HG03378 (cell line): ENCODE measurements at regions not wholly inside any gene's neighbourhood (a gene's known extent, or its start where the extent isn't known, plus 50 kb on each side); places are given as distances from the start of the nearest gene placed in this dataset.

Experiments used
- ATAC-seq: cut with Tn5 transposase; IDR thresholded peaks from one replicate; pipeline ENCODE4 v1.9.1; 2021; ENCODE audit warnings: mild to moderate bottlenecking, moderate library complexity; ENCODE audit not compliant: unreplicated experiment

DNA sequence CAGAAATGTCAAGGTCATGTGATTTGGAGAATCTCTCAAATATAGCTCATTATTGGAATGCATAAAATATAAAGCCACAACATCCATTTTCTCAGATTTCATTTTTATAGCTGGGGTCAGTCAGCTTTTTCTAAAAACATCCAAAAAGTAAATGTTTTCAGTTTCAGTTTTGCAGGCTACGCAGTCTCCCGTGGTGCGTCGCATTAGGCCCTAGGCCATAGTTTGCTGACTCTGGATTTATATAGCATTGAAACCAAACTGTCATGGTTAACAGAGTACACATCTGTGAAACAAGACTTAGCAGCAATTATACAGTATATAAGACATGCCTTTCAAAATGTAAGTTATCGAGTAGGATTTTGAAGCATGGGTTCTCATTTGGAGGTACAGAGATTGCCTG is 140.0 kb downstream of the IRS2 start:
- peak; percentile 75 for ATAC-seq

DNA sequence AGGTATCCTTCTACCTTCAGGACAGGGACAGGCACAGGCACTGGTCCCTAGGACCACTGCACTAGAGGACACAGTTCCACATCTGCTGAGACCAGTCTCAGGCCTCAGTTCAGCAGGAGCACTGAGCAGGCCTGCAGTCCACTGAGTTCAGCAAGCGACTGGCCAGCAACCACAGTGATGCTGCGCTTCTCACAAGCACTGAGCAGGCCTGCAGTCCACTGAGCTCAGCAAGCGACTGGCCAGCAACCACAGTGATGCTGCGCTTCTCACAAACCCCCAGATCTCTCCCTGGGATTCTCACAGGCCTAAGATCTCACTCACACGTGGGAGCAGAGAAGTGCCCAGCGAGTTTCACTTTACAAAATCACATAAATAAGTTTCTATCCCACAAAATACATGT is 140.6 kb downstream of the IRS2 start:
- ATAC-seq = no peak

DNA sequence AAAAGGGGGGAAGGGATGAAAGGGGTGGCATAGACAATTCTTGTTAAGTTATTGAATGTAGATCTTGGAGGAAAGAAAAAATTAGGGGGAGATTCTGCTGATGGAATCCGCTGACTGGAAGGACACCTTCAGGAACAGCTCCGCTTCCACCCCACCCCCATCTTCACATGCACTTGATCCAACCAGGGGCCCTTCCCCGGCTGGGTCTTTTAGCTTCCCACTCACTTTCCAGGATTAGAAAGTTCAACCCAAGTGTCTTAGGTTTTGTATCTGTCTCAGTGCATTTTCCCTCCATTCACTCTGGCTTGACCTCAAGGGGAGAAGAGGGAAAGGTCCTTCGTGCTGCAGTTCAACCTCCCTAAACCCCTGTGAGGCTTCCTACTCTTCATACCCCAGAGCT is 141.4 kb downstream of the IRS2 start:
- no peak for ATAC-seq

DNA sequence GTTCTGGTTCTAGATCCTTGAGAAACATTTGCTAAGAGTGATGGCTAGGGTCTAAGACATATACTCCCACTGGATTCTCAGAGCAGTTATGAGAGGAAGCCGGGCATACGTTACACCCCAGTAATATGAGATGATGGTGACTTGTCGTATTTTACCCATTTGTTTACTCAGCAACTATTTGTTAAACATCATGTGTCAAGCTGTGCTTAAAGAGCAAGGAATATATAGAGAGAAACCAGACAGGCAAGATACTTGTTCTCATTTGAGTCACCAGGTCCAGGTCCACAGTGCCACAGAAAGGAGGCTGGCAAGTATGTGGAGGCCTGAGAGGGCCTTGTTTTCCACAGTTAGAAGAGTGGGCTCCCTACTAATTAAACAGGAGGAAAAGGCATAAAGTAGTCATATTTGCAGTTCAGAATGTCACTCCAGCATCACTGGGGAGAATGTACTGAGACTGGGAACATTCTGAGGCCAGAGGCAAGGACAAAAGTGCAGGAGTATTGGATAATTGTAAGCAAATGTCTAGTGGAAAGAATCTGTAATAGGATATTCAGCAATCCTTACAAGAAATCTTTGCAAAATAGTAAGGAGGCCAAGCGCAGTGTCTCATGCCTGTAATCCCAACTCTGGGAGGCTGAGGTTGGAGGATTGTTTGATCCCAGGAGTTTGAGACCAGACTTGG is 142.2 kb downstream of the IRS2 start:
- no peak for ATAC-seq

DNA sequence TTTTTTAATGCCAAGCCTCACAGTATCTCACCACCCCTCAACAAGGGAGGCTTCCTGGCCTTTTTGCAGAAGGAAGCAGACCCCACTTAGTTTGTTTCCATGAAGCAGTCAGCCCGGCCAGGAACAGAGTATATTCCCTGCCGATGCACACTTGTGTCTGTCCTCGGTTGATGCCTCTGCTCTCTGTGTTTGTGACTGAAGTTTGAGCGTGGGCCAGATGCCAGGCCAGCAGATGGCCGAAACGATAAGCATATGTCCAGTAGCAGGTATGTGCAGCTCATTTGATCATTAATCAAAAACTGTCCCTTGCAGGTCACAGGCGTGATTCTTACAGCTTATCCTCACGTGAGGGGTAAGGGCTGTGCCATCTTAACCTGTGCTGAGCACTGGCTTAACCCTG is 144.0 kb downstream of the IRS2 start:
- no peak for ATAC-seq

DNA sequence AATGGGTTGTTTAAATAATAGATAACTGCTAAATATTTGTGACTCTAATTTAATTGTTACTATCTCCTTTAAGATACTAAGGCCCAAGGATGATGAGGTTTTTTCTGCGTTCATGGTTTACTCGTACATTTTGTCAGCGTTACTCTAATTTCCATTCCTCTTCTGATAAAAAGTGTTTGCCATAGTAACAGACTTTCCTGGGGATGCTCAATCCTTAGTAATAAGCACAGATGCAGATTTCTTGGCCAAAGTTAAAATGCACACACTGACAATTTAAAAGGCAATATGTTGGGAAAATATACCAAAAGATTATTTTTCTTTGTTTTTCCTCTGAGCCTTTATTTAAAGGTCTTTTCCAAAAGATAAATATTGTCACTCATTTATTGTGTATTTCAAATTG is 149.6 kb downstream of the IRS2 start:
- no peak for ATAC-seq

DNA sequence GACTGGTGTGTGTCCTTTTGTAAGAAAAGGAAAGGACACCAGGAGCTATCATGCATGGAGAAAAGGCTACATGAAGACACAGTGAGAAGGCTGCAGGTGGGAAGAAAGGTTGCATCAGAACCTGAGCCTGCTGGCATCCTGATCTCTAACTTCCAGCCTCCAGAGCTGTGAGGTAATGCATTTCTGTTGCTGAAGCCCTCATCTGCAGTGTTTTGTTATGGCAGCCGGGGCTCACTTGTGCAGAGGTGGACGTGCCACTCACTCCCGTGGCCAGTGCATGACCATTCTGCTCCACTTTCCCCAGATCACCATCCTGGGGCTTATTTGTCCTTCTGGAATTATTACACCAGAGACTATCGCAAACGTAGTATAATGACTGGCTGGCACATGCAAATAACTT is 155.3 kb downstream of the IRS2 start:
- ATAC-seq = no peak

DNA sequence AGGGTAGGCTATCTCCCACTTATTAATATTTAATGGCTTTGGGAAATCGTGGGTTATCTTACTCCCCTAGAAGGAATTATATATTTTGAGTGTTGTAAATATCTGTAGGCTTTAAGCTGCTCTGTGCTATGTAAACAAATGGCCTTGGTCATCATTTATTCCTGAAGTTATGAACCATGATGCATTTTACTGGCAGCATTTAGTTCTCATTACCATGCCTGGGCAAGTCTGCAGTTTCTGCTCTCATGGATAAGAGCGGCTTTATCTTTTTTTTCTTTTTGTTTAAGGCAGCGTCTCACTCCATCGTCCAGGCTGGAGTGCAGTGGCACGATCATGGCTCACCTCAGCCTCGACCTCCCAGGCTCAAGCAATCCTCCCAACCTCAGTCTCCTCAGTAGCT is 156.1 kb downstream of the IRS2 start:
- ATAC-seq = no peak

DNA sequence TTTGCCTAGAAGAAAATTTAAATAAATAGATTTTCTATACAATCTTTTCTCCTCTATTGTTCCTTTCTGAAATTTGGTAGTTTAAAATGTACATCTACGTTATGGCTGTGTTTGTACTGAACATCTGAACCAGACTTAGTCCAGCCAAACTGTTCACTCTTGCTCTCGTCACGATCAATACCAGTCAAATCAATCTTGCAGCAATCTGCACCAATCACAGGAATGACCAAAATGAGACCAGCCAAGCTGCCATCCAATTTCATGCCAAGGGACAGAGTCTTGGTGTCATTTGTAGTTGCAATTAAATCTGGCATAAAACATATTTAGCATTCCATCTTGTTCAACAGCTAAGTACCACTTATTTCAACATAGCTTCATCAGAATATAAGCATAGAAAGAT is 156.6 kb downstream of the IRS2 start:
- no peak for ATAC-seq

DNA sequence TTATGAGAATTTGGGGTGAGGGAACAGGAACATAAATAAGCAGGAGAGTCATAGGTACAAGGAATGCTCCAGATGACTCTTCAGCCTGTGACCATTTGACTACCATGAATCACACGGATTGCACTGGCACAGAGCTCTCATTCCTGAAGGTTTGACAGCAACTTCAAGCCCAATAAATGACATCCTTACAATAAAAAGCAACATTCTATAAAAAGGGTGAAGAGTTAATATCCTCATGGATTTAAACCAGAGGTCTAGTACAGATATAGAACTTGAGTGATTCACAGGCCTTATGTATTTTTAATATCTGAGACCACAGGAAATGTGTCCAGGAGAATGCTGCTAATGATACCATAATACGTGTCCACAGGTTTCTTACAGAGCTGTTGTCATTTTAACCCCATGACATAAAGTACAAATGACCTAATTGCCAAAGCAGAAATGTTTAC is 158.1 kb downstream of the IRS2 start:
- ATAC-seq = no peak

DNA sequence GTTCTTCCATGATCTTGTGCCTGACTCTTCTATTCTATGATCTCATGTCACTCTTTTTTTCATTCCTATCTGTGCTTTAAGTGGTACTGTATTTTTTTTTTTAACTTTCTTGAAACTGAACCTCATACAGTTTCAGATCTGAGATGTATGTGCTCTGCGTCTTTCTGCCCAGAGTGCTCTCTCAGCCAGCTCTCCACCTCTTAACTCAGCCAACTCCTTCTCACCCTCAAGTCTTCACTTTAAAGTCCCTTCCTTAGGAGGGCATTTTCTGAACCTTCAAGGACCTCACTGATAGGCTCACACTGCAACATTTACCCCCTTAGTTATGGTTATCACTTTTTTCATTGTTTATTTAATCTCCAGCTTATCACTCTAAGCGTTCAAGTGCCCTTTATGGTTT is 158.7 kb downstream of the IRS2 start:
- no peak for ATAC-seq

DNA sequence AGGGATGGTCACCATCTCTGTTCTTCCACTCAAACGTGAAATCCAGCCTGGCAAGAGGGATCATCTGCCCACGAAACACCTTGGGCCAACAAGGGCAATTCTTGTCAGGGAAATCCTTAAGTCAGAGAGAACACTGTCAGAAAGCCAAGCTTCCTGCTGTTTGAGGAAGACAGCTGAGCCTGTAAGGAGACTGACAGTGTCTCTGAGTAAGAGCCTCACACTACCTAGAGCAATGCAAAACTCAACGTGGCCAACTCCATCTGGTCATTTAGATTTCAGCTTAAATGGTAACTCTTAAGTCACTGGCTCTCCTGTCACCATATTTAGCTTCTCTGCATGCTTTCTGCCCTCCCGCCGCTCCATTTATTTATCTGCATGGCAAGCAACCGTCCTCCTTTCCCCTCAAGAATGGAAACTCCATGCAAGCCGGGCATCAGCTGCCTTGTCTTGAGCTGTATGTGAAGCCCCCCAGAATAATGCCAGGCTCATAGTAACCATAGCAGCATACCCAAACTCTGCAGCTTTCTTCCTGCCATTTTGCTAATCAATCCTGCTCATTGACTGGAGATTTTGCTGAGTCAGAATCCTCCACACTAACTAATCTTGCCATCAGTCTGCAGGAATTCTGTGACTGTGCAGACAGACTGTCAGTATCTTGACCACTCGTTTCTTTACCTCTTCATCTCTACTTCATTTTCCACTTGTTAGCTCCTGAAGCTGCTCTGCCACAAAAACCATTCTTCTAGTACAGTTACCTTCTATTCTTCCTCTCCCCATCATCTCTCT is 159.8 kb downstream of the IRS2 start:
- no peak for ATAC-seq

DNA sequence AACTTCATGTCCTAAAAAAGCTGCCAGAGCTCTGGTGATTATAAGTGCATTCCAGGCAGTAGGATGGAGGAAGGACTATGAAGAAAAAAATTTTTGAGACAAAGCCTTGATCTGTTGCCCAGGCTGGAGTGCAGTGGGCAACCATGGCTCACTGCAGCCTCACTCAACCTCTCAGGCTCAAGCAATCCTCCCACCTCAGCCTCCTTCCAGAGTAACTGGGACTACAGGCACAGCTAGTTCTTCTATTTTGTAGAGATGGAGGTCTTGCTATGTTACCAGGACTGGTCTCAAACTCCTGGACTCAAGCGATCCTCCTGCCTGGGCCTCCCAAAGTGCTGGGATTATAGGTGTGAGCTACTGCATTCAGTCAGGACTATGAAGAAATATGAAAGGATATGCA is 161.2 kb downstream of the IRS2 start:
- ATAC-seq = no peak

DNA sequence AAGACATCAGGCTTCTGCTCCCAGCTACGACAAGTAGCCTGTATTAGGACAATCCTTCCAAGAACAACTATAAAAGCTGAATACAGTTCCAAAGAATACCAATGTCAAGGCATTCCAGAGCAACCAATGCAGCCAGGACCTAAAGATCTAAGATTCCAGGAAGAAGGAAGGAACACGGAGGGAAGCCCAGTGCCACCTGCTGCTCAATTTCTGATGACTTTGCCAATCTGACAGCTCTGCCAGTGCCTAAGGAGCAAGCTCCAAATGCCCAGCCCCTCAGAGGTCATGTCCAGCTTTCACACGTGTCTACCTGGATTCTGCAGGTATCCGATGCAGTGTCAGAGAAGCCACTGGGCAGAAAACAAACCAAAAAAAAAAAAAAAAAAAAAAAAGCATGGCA is 164.4 kb downstream of the IRS2 start:
- ATAC-seq = no peak

DNA sequence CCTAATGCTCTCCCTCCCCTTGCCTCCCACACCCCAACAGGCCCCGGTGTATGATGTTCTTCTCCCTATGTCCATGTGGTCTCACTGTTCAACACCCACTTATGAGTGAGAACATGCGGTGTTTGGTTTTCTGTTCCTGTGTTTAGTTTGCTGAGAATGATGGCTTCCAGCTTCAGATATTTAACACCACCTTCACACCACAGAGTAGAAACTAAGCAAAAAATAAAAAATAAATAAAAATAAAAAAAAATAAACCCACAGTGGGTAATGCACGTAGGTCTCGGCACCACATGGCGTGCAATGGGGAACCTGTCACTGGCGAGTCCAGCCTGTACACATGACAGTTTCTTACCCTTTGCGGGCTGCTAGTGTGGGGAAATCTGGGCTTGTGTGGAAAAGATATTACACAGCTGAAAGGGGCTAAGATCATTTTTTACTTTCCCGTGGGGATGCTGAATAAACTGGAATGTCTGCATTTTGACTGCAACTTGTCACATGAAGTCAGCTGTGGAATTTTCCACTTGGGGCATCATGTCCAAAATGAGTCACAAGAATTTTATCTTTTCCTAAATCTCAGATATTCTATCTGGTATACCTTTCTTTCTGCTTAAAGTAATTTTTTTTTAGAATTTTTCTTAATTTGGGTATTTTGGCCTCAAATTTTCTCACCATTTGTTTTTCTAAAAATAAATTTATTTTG is 170.5 kb downstream of the IRS2 start:
- ATAC-seq = no peak

DNA sequence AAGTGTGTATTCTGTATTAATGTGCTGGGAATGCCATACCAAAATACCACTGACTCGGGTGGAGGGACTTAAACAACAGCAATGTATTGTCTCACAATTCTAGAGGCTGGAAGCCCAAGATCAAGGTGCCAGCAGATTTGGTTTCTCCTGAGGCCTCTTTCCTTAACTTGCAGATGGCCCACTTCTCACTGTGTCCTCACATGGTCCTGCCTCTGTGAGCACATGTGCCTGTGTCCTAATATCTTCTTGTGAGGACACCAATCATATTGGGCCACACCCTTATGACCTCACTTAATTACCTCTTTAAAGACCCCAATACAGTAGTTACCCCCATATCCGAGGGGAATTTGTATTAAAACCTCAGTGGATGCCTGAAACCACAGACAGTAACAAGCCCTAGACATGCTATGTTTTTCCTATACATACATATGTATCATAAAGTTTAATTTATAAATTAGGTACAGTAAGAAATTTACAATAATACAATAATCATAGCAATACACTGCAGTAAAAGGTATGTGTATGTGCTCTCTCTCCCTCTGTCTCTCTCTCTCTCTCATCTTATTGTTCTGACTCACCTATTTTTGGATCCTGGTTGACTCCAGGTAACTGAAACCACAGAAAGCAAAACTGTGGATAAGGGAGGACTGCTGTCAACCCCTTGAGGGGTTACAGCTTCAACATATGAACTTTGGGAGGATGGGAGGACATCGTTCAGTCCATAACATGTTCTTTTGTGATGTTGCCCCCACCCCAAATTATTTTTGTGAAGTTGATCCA is 174.3 kb downstream of the IRS2 start:
- ATAC-seq = no peak

DNA sequence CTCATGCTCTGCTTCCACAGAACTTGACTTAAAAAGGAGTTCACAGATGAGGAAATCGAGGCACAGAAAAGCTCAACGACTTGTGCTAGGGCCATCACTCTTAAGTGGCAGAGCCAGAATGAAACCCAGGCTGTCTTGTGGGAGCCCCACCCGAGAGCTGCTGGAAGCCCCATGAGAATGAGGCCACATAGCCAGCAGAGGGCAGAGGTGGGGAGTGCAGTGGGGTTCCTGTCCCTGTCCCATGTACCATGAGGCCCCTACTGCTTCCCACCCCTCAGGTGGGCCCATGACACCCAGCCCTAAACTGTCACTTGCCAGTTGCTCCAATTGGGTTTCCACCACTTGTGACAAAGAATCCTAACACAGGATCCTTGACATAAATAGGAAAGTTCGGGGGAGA is 175.9 kb downstream of the IRS2 start:
- no peak for ATAC-seq

DNA sequence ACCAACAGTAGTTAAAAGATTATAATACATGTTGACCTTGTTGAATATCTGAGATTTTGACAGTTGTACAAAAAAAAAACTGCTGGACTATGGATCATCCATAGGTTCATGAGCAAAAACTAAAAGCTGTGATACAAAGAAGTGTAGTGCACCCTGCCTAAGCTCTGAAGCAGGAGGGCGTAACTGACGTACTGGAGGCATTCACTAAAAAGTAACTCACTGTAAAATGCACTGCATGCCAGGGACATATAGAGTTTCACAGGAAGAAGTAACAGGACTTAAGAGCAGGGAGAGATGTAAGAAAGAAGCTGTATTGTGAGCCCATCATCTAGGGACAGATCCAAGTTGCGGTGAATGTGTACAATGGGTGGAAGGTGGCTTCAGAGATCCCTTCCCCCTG is 177.9 kb downstream of the IRS2 start:
- no peak for ATAC-seq

DNA sequence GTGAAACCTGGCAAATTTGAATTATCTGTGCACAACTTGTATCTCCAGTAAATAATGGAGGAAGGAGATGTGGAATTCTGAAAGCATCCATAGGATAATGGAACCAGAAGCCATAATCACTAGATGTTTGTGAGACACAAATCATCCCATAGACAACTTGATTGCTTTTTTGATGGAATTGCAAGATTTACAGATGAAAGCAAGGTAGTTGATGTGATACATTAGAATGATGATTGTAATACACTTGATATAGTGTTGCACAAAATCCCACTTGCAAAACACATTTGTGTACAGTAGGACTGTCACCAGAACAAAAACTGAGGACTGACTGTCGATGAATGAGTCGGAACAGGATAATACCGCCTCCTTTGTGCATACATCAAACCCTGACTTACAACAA is 178.3 kb downstream of the IRS2 start:
- no peak for ATAC-seq

DNA sequence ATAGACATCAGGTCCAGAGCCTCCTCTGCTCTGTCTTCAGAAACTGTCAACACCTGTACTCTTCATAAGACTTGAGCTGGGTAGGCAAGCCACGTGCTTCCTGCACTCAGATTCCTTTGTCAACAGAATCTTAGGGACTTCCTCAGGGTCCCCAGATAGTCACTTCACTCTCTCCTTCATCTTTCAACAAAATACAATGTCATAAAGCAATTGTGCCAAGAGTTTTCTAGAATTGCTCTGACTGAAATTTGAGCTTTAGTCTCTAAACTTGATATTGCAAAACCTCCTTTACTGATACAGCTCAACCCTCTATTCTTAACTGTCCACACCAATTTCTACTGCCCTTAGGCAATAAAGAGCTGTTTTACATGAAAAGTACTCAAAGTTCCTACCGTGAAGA is 179.9 kb downstream of the IRS2 start:
- ATAC-seq = no peak

DNA sequence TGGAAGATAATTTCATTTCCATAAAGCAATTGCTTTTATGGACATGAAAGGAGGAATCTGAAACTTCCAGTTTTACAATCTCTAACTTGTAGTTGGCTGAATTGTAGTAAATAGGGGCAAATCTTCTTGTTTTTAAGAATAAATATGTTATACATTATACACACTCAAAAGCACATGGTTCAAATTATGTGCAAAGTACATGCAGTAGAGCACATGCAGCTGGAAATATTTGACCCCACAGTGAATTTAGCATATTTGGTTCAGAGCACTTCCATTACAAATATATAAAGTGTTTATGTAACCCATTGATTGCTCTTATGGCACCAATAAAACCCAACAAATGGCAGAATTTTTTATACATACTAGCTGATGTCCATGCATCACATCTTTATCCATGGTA is 180.5 kb downstream of the IRS2 start:
- ATAC-seq = no peak
